Calu3 (cell line): ENCODE measurements at regions not wholly inside any gene's neighbourhood (a gene's known extent, or its start where the extent isn't known, plus 50 kb on each side); places are given as distances from the start of the nearest gene placed in this dataset.

Experiments used
- BruUV-seq: library from RNA; stranded (reverse); fragments of 400-500 nt; replicated peaks from 2 replicates; lab custom pipeline; 2021; lab: Mats Ljungman, UMichigan
- CTCF ChIA-PET: fragments of 300-600 bp; sonication (Branson Sonifier 250); formaldehyde crosslinking; loops from one replicate; lab custom pipeline; 2022; ENCODE audit warnings: antibody characterized with exemption; lab: Charles Lee
- DNase-seq: peaks from one replicate; pipeline ENCODE4 v3.0.0; 2022
- H3K27ac Mint-ChIP-seq: one replicate; pipeline ENCODE4 v1.8.0; 2022; ENCODE audit warnings: mixed read lengths; ENCODE audit not compliant: unreplicated experiment
- H3K27me3 Mint-ChIP-seq: one replicate; pipeline ENCODE4 v1.8.0; 2022; ENCODE audit warnings: mixed read lengths; ENCODE audit not compliant: unreplicated experiment
- H3K36me3 Mint-ChIP-seq: one replicate; pipeline ENCODE4 v1.8.0; 2022; ENCODE audit warnings: mild to moderate bottlenecking, moderate library complexity, mixed read lengths; ENCODE audit not compliant: insufficient read depth, unreplicated experiment
- H3K4me1 Mint-ChIP-seq: one replicate; pipeline ENCODE4 v1.8.0; 2022; ENCODE audit warnings: mild to moderate bottlenecking, low read depth, mixed read lengths; ENCODE audit not compliant: unreplicated experiment
- H3K4me3 Mint-ChIP-seq: one replicate; pipeline ENCODE4 v1.8.0; 2022; ENCODE audit warnings: mild to moderate bottlenecking, low read depth, moderate library complexity, mixed read lengths; ENCODE audit not compliant: unreplicated experiment
- H3K9me3 Mint-ChIP-seq: one replicate; pipeline ENCODE4 v1.8.0; 2022; ENCODE audit warnings: low read depth, mixed read lengths; ENCODE audit not compliant: unreplicated experiment
- intact Hi-C: fragments of 100-400 bp; cut with micrococcal nuclease; formaldehyde crosslinking; loops from one replicate; pipeline ENCODE4 v1.10.0; 2022; ENCODE audit not compliant: unreplicated experiment
- TF ChIP-seq, protein P1 (sequence below): fragments of 200-600 bp; IDR thresholded peaks from one replicate; pipeline ENCODE4 v1.8.0; 2022; ENCODE audit warnings: antibody characterized with exemption; ENCODE audit not compliant: unreplicated experiment

DNA sequence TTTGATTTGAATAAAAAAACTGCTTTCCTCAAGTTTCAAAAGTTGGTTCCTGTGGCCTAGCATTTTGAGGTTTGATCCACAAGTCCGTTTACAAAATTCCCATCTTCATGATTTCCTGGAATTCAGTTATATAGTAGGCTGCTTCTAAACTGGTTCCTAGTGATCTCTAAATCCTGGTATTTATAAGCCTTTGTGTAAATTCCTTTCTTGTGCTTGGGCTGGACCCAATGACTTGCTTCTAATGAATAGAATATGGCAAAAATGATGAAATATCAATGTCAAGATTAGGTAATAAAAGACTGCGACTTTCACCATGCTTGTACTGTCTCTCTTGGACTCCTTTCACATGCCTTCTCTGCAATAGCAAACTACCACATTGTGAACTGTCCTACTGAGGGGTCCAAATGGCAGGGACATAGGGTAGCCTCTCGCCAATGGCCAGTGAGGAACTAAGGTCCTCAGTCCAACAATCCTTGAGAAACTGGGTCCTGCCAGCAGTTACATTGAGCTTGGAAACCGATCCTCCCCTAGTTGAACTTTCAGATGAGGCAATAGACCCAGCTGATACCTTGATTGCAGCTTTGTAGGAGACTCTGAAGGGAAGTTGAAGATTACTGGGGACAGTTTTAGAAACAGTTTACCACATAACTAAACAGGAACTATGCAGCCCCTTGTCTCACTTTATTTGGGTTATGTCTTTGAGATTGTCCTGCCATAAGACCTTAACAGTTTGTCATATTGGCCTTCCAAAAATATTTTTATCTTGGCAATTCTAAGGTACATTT is 303.9 kb upstream of the TBC1D5 start:
- Mint-ChIP-seq H3K27ac (no peak overlapping the region), H3K9me3 (no peaks in the 10 kb centered on the region), H3K27me3 (no peaks in the 10 kb centered on the region), H3K4me3 (no peak overlapping the region), H3K4me1 (no peaks in the 10 kb centered on the region), H3K36me3 (no peaks in the 10 kb centered on the region)
- TF ChIP-seq, protein P1, sequence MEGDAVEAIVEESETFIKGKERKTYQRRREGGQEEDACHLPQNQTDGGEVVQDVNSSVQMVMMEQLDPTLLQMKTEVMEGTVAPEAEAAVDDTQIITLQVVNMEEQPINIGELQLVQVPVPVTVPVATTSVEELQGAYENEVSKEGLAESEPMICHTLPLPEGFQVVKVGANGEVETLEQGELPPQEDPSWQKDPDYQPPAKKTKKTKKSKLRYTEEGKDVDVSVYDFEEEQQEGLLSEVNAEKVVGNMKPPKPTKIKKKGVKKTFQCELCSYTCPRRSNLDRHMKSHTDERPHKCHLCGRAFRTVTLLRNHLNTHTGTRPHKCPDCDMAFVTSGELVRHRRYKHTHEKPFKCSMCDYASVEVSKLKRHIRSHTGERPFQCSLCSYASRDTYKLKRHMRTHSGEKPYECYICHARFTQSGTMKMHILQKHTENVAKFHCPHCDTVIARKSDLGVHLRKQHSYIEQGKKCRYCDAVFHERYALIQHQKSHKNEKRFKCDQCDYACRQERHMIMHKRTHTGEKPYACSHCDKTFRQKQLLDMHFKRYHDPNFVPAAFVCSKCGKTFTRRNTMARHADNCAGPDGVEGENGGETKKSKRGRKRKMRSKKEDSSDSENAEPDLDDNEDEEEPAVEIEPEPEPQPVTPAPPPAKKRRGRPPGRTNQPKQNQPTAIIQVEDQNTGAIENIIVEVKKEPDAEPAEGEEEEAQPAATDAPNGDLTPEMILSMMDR = no peak
- no TSS peak for BruUV-seq
- intact Hi-C loops = no loop called here
- CTCF ChIA-PET = no interaction called here
- DNase-seq = no peak

DNA sequence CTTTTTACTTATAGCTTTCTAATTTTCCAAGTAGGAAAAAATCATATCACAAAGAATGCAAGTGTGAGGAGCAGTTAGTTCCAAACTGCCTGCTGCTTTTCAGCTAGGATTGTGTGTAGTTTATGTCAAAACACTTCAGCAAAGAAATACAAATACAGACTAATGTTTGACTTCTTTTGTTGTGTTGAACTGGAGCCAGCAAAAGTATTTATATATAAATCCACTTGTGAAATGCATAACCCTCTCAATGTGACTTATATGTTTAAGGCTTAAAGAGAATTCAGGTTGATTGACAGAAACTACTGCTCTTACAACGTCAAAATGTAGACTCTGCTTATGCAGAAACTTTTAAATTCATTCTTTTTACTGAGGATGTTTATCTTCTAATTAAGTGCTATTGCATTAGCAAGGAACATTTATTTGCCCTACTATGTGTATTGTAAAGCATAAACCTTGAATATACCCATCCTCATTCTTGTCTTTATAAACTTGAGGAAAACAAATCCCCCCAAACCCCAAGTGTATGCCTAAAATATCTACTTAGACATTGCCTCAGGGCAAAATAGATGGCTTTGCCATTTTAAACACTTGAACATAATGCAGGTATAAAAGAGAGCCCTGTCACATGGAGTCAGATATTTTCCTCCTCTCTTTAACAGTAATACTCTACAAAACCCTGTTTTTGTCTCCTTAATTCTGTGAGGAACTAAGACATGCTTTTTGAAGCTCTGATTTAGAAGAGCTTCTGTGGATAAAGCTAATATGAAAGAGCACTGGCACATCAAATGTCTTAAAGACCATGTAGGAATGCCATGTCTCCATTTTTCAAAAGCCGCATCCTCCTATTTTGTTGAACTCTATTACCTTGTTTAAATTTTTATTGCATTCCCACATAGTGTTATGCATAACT is 302.8 kb upstream of the TBC1D5 start:
- intact Hi-C loops = no loop called here
- BruUV-seq = no TSS peak
- CTCF ChIA-PET = no interaction called here
- Mint-ChIP-seq H3K9me3 (peaks cover 3% of the 10 kb centered on the region), H3K27ac (no peak overlapping the region), H3K36me3 (no peaks in the 10 kb centered on the region), H3K4me1 (no peaks in the 10 kb centered on the region), H3K4me3 (no peak overlapping the region), H3K27me3 (no peaks in the 10 kb centered on the region)
- no peak for DNase-seq
- TF ChIP-seq, protein P1 = no peak

DNA sequence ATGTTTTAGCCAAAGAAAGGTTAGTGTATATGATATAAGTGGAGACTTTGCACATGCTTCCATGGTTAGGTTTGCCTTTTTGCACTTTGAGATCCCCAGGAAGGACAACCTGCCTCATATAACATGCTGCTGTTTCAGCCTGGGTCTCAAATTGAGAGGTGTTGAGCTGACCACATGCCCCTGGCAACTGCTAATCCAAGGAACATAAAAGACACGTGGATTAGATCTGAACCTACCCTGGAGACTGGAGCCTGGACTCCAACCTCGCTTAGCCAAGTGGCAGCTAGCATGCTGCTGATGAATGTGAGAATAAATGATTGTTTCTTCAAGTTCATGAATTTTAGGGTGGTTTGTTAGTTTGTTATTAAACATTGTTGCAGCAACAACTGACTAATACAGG is 301.8 kb upstream of the TBC1D5 start:
- peaks cover 3% of the 10 kb centered on the region for H3K9me3 Mint-ChIP-seq
- H3K36me3 Mint-ChIP-seq = no peaks in the 10 kb centered on the region
- H3K4me1 Mint-ChIP-seq = no peaks in the 10 kb centered on the region
- CTCF ChIA-PET = no interaction called here
- intact Hi-C loops = no loop called here
- DNase-seq = no peak
- no peak overlapping the region for H3K27ac Mint-ChIP-seq
- TF ChIP-seq, protein P1 = no peak
- BruUV-seq = no TSS peak
- no peaks in the 10 kb centered on the region for H3K27me3 Mint-ChIP-seq
- no peak overlapping the region for H3K4me3 Mint-ChIP-seq

DNA sequence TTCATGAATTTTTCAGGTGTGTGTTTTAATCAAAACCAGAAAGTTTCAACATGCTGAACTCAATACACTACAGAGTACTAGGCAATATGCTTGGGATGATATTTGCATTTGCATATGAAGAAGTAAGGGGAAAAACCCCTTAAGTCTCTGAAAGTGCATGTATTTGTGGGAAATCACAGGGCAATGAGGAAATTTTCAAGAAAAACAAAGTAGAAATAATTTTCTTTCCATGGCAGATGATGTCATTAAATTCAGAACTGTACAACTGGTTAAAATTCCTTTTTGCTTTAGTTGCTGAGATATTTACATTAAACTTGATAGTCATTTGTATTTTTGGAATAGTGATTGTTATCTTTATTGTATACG is 294.0 kb upstream of the TBC1D5 start:
- H3K27me3 Mint-ChIP-seq = no peaks in the 10 kb centered on the region
- CTCF ChIA-PET = no interaction called here
- no peak overlapping the region for H3K27ac Mint-ChIP-seq
- no TSS peak for BruUV-seq
- H3K9me3 Mint-ChIP-seq = peaks cover 3% of the 10 kb centered on the region
- H3K4me1 Mint-ChIP-seq = no peaks in the 10 kb centered on the region
- TF ChIP-seq, protein P1 = no peak
- no peaks in the 10 kb centered on the region for H3K36me3 Mint-ChIP-seq
- DNase-seq = no peak
- intact Hi-C loops = no loop called here
- H3K4me3 Mint-ChIP-seq = no peak overlapping the region
